KMS-11 (cell line): ENCODE measurements at regions not wholly inside any gene's neighbourhood (a gene's known extent, or its start where the extent isn't known, plus 50 kb on each side); places are given as distances from the start of the nearest gene placed in this dataset.

Source experiments
- H2AFZ ChIP-seq: fragments of 200-600 bp; sonication (generic); 2 replicates; pipeline ENCODE4 v1.6.1; 2016; ENCODE audit warnings: antibody characterized with exemption, mixed run types, low read depth
- H3K27ac ChIP-seq: fragments of 200-600 bp; sonication (generic); 2 replicates; pipeline ENCODE4 v1.6.1; 2016; ENCODE audit warnings: mild to moderate bottlenecking, mixed run types
- H3K27me3 ChIP-seq: fragments of 200-600 bp; sonication (generic); 2 replicates; pipeline ENCODE4 v1.6.1; 2017; ENCODE audit warnings: mild to moderate bottlenecking, low read depth, mixed run types, moderate library complexity; ENCODE audit not compliant: insufficient read depth
- H3K36me3 ChIP-seq: fragments of 200-600 bp; sonication (generic); 2 replicates; pipeline ENCODE4 v1.6.1; 2017; ENCODE audit warnings: mild to moderate bottlenecking, mixed run types; ENCODE audit not compliant: insufficient read depth
- H3K4me1 ChIP-seq: fragments of 200-600 bp; sonication (generic); 2 replicates; pipeline ENCODE4 v1.6.1; 2016; ENCODE audit warnings: mild to moderate bottlenecking, low read depth, mixed run types; ENCODE audit not compliant: poor library complexity, severe bottlenecking
- H3K4me2 ChIP-seq: fragments of 200-600 bp; sonication (generic); 2 replicates; pipeline ENCODE4 v1.7.0; 2016; ENCODE audit warnings: mild to moderate bottlenecking, mixed run types
- H3K4me3 ChIP-seq: fragments of 200-600 bp; sonication (generic); IDR thresholded peaks from 2 replicates; pipeline ENCODE4 v1.6.1; 2017; ENCODE audit warnings: low read depth, low read length, mixed read lengths; ENCODE audit not compliant: insufficient read depth
- H3K79me2 ChIP-seq: fragments of 200-600 bp; sonication (generic); 2 replicates; pipeline ENCODE4 v1.6.1; 2016; ENCODE audit warnings: low read depth, mixed run types; ENCODE audit not compliant: insufficient read depth
- H3K9ac ChIP-seq: fragments of 200-600 bp; sonication (generic); 2 replicates; pipeline ENCODE4 v1.6.1; 2016; ENCODE audit warnings: mild to moderate bottlenecking, mixed run types
- H4K20me1 ChIP-seq: fragments of 200-600 bp; sonication (generic); 2 replicates; pipeline ENCODE4 v1.6.1; 2016; ENCODE audit warnings: mild to moderate bottlenecking, mixed run types; ENCODE audit not compliant: insufficient read depth
- CTCF ChIP-seq: fragments of 200-600 bp; sonication (generic); conservative IDR thresholded peaks from 2 replicates; pipeline ENCODE4 v1.6.1; 2017; ENCODE audit warnings: low read depth, mild to moderate bottlenecking, antibody characterized with exemption, low read length, moderate library complexity, mixed read lengths

- H3K9ac ChIP-seq: no peak overlapping the region
- TF ChIP-seq CTCF: no peak
- no peaks in the 10 kb centered on the region for H3K27me3 ChIP-seq
- H4K20me1 ChIP-seq: no peaks in the 10 kb centered on the region
- no peak overlapping the region for H3K4me2 ChIP-seq
- H3K79me2 ChIP-seq: no peaks in the 10 kb centered on the region
- no peak overlapping the region for H2AFZ ChIP-seq
- no peak overlapping the region for H3K4me3 ChIP-seq
- H3K27ac ChIP-seq: no peak overlapping the region
- H3K36me3 ChIP-seq: no peaks in the 10 kb centered on the region
- no peaks in the 10 kb centered on the region for H3K4me1 ChIP-seq
Measured at GRCh38 chr9:119458068-119458467, 88.8 kb upstream of the BRINP1 start.

GRCh38 chr9:119453980-119454379, 84.7 kb upstream of the BRINP1 start:
- H3K4me1 ChIP-seq: no peaks in the 10 kb centered on the region

GRCh38 chr9:119453490-119453911, 84.3 kb upstream of the BRINP1 start:
- no peaks in the 10 kb centered on the region for H3K79me2 ChIP-seq
- no peak overlapping the region for H3K4me3 ChIP-seq
- H2AFZ ChIP-seq: no peak overlapping the region
- TF ChIP-seq CTCF: no peak
- no peak overlapping the region for H3K9ac ChIP-seq
- no peaks in the 10 kb centered on the region for H4K20me1 ChIP-seq
- no peaks in the 10 kb centered on the region for H3K36me3 ChIP-seq
- no peaks in the 10 kb centered on the region for H3K27me3 ChIP-seq
- H3K27ac ChIP-seq: no peak overlapping the region
- H3K4me1 ChIP-seq: no peaks in the 10 kb centered on the region
- H3K4me2 ChIP-seq: no peak overlapping the region

More at GRCh38 chr9:119453980-119454379, 84.7 kb upstream of the BRINP1 start:
- Histone ChIP-seq H4K20me1 (no peaks in the 10 kb centered on the region), H2AFZ (no peak overlapping the region), H3K9ac (no peak overlapping the region), H3K36me3 (no peaks in the 10 kb centered on the region), H3K27ac (no peak overlapping the region), H3K4me2 (no peak overlapping the region), H3K4me3 (no peak overlapping the region), H3K79me2 (no peaks in the 10 kb centered on the region), H3K27me3 (no peaks in the 10 kb centered on the region)
- TF ChIP-seq CTCF: no peak

GRCh38 chr9:119451426-119451825, 82.2 kb upstream of the BRINP1 start:
- H3K9ac ChIP-seq: no peak overlapping the region
- H3K36me3 ChIP-seq: no peaks in the 10 kb centered on the region
- H4K20me1 ChIP-seq: no peaks in the 10 kb centered on the region
- H3K4me3 ChIP-seq: no peak overlapping the region
- H3K79me2 ChIP-seq: no peaks in the 10 kb centered on the region
- H3K27me3 ChIP-seq: no peaks in the 10 kb centered on the region
- H3K4me2 ChIP-seq: no peak overlapping the region
- no peak for TF ChIP-seq CTCF
- H3K4me1 ChIP-seq: no peaks in the 10 kb centered on the region
- no peak overlapping the region for H2AFZ ChIP-seq
- H3K27ac ChIP-seq: no peak overlapping the region

- Histone ChIP-seq H3K9ac (no peak overlapping the region), H3K4me1 (no peaks in the 10 kb centered on the region), H4K20me1 (no peaks in the 10 kb centered on the region), H3K4me3 (no peak overlapping the region), H3K27ac (no peak overlapping the region), H3K79me2 (no peaks in the 10 kb centered on the region), H3K36me3 (no peaks in the 10 kb centered on the region), H3K27me3 (no peaks in the 10 kb centered on the region), H3K4me2 (no peak overlapping the region), H2AFZ (no peak overlapping the region)
- no peak for TF ChIP-seq CTCF
Measured at GRCh38 chr9:119443179-119443578, 73.9 kb upstream of the BRINP1 start.
